ENCODE measurements at regions not wholly inside any gene's neighbourhood (a gene's known extent, or its start where the extent isn't known, plus 50 kb on each side); places are given as distances from the start of the nearest gene placed in this dataset.

- DNase-seq = no peak
Observed at GRCh38 chr3:127337911-127338531, 50.2 kb upstream of the PRR20G start.
